Loucy (cell line): ENCODE measurements at regions not wholly inside any gene's neighbourhood (a gene's known extent, or its start where the extent isn't known, plus 50 kb on each side); places are given as distances from the start of the nearest gene placed in this dataset.

Source experiments
- EZH2phosphoT487 ChIP-seq: fragments of 200-600 bp; IDR thresholded peaks from 2 replicates; pipeline ENCODE4 v1.6.1; 2018; ENCODE audit warnings: antibody characterized with exemption, mild to moderate bottlenecking, moderate library complexity, borderline replicate concordance
- TF ChIP-seq, protein P1 (sequence below): fragments of 200-600 bp; sonication (generic); conservative IDR thresholded peaks from 2 replicates; pipeline ENCODE4 v1.5.1; 2014; ENCODE audit warnings: mild to moderate bottlenecking, antibody characterized with exemption, low read length

GRCh38 chr7:43018446-43018845 lies 86.3 kb downstream of the MRPL32 start:
- TF ChIP-seq, protein P1, sequence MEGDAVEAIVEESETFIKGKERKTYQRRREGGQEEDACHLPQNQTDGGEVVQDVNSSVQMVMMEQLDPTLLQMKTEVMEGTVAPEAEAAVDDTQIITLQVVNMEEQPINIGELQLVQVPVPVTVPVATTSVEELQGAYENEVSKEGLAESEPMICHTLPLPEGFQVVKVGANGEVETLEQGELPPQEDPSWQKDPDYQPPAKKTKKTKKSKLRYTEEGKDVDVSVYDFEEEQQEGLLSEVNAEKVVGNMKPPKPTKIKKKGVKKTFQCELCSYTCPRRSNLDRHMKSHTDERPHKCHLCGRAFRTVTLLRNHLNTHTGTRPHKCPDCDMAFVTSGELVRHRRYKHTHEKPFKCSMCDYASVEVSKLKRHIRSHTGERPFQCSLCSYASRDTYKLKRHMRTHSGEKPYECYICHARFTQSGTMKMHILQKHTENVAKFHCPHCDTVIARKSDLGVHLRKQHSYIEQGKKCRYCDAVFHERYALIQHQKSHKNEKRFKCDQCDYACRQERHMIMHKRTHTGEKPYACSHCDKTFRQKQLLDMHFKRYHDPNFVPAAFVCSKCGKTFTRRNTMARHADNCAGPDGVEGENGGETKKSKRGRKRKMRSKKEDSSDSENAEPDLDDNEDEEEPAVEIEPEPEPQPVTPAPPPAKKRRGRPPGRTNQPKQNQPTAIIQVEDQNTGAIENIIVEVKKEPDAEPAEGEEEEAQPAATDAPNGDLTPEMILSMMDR = no peak
- no peak for TF ChIP-seq EZH2phosphoT487
